ENCODE measurements at regions not wholly inside any gene's neighbourhood (a gene's known extent, or its start where the extent isn't known, plus 50 kb on each side); places are given as distances from the start of the nearest gene placed in this dataset.
A peak's percentile ranks its signal among the peaks of the same experiment; 100 is the strongest.

DNA sequence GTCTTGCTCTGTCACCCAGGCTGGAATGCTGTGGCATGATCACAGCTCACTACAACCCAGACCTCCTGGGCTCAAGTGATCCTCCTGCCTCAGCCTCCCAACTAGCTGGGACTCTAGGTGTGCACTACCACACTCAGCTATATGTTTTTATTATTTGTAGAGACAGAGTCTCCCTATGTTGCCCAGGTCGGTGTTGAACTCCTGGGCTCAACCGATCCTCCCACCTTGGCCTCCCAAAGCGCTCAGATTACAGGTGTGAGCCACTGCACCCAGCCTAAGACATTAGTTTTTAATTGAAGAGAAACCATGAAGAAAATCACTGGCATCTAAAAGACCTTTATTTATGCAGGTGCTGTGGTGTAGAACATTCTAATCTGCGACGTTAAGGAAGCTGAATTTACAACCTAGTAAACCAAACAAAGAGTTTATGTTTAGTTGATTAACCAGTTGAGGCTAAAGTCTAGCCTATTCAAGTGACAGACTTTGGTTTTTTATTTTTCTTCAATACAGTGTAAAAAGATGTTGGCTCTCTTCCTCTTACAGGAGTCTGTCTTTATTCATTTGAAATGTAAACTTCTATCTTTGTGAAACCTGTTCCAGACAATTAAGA is 52.5 kb upstream of the NBL1 start:
- no peaks in the 10 kb centered on the region for H3K36me3 Mint-ChIP-seq (ENCODE audit: low read depth)
- no peak for DNase-seq (ENCODE audit: low spot score)
- H3K27me3 Mint-ChIP-seq (ENCODE audit: low read depth) = peaks cover 16% of the 10 kb centered on the region
- peaks cover 8% of the 10 kb centered on the region for H3K4me1 Mint-ChIP-seq (ENCODE audit: low read depth)
- H3K9me3 Mint-ChIP-seq = no peaks in the 10 kb centered on the region
- H3K4me3 Mint-ChIP-seq = no peak overlapping the region
- no peak overlapping the region for H3K27ac Mint-ChIP-seq

DNA sequence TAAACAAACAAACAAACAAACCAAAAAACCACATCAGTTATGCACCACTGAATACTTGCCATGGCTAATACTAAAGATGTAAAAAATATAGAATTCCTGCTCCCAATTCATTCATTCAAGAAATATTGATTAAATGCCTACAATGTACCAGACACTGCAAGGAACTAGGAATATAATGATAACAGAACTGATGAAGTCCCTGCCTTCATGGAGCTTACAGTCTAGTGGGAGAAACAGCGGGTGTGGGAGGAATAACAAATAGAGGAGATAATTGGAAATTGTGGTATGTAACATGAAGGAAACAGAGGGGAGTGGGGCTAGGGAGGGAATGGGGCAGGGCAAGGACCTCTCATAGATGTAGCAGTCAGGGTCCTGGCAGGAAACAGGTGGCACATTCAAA is 58.6 kb upstream of the NBL1 start:
- no peaks in the 10 kb centered on the region for H3K36me3 Mint-ChIP-seq (ENCODE audit: low read depth)
- H3K27me3 Mint-ChIP-seq (ENCODE audit: low read depth) = peaks cover 3% of the 10 kb centered on the region
- no peaks in the 10 kb centered on the region for H3K9me3 Mint-ChIP-seq
- H3K27ac Mint-ChIP-seq = no peak overlapping the region
- H3K4me3 Mint-ChIP-seq = no peak overlapping the region
- DNase-seq (ENCODE audit: low spot score) = no peak
- H3K4me1 Mint-ChIP-seq (ENCODE audit: low read depth) = peaks cover 14% of the 10 kb centered on the region

DNA sequence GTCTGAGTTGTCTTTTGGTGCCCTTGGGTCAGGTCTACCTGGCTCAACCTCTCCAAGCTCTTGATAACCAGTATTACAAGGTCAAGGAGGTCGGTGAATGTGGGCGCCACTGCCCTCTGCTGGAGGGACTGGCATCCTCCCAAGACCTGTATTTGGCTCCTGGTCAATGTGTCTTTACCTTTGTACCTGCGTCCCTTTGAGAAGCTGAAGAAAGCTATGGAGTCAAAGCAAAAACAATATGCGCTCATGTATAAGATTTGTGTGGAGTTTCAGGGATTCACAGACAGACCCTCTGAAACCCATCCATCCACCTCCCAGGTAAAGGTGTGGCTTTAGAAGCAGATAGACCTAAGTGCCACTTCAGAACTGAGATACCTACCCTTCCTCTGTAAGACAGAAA is 61.8 kb upstream of the NBL1 start:
- Mint-ChIP-seq H3K27ac (no peak overlapping the region), H3K4me1 (ENCODE audit: low read depth) (peaks cover 14% of the 10 kb centered on the region), H3K9me3 (no peaks in the 10 kb centered on the region), H3K27me3 (ENCODE audit: low read depth) (peaks cover 7% of the 10 kb centered on the region), H3K4me3 (no peak overlapping the region), H3K36me3 (ENCODE audit: low read depth) (no peaks in the 10 kb centered on the region)
- peak; percentile 59 for DNase-seq (ENCODE audit: low spot score)

DNA sequence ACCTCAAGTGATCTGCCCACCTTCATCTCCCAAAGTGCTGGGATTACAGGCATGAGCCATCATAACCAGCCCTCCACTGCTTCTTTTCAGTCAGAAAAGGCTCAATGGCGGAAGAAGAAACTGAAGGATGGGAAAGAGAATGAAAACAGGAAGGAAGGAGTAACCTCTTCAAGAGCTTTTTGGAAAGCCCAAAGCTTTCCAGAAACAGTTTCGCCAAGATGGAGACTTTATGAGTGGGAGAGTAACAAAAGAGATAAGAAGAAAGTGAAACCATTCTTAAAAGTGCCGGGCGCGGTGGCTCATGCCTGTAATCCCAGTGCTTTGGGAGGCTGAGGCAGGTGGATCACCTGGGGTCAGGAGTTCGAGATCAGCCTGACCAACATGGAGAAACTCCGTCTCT is 62.7 kb upstream of the NBL1 start:
- H3K36me3 Mint-ChIP-seq (ENCODE audit: low read depth) = no peaks in the 10 kb centered on the region
- DNase-seq (ENCODE audit: low spot score) = no peak
- H3K4me3 Mint-ChIP-seq = no peak overlapping the region
- H3K27ac Mint-ChIP-seq = no peak overlapping the region
- H3K4me1 Mint-ChIP-seq (ENCODE audit: low read depth) = peaks cover 14% of the 10 kb centered on the region
- H3K9me3 Mint-ChIP-seq = no peaks in the 10 kb centered on the region
- peaks cover 11% of the 10 kb centered on the region for H3K27me3 Mint-ChIP-seq (ENCODE audit: low read depth)

DNA sequence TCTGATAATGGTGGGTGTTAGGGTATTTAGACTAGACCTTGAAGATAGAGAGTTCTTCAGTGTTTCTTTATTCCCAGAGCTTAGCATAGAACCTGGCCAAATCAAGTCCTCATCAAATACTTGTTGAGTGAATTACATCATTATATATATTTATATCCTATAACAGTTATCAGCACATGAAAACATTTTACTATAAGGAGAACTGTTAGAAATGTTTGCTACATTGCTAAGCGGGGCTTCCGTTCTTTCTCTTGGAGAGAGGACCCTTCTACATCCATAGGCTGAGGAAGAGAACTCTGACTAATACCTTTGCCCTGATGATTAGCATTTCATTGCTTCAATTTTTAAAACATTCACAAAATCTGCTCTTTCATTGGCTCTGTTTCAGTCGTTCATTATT is 66.5 kb upstream of the NBL1 start:
- no peak overlapping the region for H3K4me3 Mint-ChIP-seq

DNA sequence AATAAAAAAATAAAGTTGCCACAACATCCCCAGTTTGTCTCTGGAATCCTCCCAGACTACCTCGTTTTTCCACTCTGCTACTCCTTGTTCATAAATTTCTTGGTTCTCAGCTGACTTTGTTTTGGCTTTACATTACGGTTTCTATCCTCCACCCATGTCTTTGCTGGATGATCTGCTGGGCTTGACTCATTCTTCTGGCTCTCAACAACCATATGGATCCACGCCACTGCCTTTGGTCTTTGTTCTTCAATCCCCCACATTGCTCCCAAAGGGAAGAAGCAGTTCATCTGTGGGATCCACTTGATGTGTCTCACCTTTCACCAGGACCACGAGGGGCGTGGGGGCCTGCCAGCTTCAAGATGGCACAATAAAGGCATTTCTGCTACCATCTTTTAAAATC is 67.1 kb upstream of the NBL1 start:
- Mint-ChIP-seq H3K9me3 (no peaks in the 10 kb centered on the region), H3K36me3 (ENCODE audit: low read depth) (no peaks in the 10 kb centered on the region), H3K27me3 (ENCODE audit: low read depth) (peaks cover 28% of the 10 kb centered on the region), H3K27ac (no peak overlapping the region), H3K4me3 (no peak overlapping the region), H3K4me1 (ENCODE audit: low read depth) (peaks cover 7% of the 10 kb centered on the region)
- DNase-seq (ENCODE audit: low spot score) = no peak

More for the DNA sequence above, 66.5 kb upstream of the NBL1 start:
- H3K9me3 Mint-ChIP-seq = no peaks in the 10 kb centered on the region
- DNase-seq (ENCODE audit: low spot score) = no peak
- H3K27me3 Mint-ChIP-seq (ENCODE audit: low read depth) = peaks cover 25% of the 10 kb centered on the region
- peaks cover 12% of the 10 kb centered on the region for H3K4me1 Mint-ChIP-seq (ENCODE audit: low read depth)
- no peak overlapping the region for H3K27ac Mint-ChIP-seq
- H3K36me3 Mint-ChIP-seq (ENCODE audit: low read depth) = no peaks in the 10 kb centered on the region

DNA sequence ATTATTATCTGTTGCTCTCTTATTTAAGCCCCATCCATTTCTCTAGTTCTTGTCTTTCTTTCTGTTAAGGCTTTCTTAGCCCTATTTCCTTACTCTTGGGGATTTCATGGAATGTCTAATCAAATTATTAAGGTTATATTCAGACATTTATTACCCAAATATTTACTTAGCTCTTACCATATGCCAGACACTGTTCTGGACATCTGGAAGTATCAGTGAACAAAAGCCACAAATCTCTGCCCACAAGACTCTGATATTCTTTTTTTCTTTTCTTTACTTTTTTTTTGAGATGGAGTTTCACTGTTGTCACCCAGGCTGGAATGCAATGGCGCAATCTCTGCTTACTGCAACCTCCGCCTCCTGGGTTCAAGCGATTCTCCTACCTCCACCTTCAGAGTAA is 74.3 kb upstream of the NBL1 start:
- Mint-ChIP-seq H3K36me3 (ENCODE audit: low read depth) (no peaks in the 10 kb centered on the region), H3K27me3 (ENCODE audit: low read depth) (peaks cover 27% of the 10 kb centered on the region), H3K4me1 (ENCODE audit: low read depth) (no peaks in the 10 kb centered on the region), H3K4me3 (no peak overlapping the region), H3K27ac (no peak overlapping the region), H3K9me3 (no peaks in the 10 kb centered on the region)
- no peak for DNase-seq (ENCODE audit: low spot score)

DNA sequence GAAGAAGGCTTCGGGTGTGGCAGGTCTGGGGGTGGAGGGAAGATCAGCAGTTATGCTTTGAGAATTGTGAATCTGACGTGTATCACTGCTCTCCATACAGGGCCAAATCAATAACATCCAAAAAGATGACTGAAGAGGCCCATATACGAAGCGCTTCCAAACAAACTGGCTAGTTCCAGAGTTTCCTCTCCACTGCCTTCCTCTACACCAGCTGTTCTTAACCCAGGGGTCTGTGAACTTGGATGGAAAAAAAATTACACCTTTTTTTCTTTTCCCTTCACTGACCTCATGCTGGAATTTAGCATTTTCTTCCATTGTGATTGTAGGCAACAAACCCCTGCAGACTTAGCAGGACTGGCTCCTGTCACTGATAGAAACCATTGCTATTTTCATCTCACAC is 77.1 kb upstream of the NBL1 start:
- H3K36me3 Mint-ChIP-seq (ENCODE audit: low read depth) = no peaks in the 10 kb centered on the region
- no peak overlapping the region for H3K4me3 Mint-ChIP-seq
- H3K27me3 Mint-ChIP-seq (ENCODE audit: low read depth) = peaks cover 18% of the 10 kb centered on the region
- no peak for DNase-seq (ENCODE audit: low spot score)
- H3K9me3 Mint-ChIP-seq = no peaks in the 10 kb centered on the region
- H3K4me1 Mint-ChIP-seq (ENCODE audit: low read depth) = no peaks in the 10 kb centered on the region
- H3K27ac Mint-ChIP-seq = no peak overlapping the region

DNA sequence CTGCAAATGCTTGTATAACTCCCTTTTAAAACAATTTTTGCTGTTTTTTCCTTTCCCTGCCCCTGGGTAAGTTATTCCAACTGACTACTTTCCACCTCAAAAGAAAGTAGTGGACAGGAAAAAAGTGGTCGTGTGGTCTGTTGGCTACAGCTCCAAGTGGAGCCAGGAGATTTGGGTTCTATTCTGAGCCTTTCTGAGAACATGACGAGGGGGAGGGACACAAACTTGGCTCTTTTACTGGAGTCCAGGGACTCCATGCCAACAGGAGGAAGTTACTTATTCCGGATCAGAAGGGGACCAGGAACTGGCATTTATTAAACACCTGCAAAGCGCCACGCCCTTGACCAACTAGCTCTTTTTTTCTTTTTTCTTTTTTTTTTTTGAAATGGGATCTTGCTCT is 79.0 kb upstream of the CAPZB start:
- Mint-ChIP-seq H3K4me3 (no peak overlapping the region), H3K4me1 (ENCODE audit: low read depth) (no peaks in the 10 kb centered on the region), H3K27me3 (ENCODE audit: low read depth) (peaks cover 6% of the 10 kb centered on the region), H3K9me3 (no peaks in the 10 kb centered on the region), H3K36me3 (ENCODE audit: low read depth) (no peaks in the 10 kb centered on the region), H3K27ac (no peak overlapping the region)
- no peak for DNase-seq (ENCODE audit: low spot score)

DNA sequence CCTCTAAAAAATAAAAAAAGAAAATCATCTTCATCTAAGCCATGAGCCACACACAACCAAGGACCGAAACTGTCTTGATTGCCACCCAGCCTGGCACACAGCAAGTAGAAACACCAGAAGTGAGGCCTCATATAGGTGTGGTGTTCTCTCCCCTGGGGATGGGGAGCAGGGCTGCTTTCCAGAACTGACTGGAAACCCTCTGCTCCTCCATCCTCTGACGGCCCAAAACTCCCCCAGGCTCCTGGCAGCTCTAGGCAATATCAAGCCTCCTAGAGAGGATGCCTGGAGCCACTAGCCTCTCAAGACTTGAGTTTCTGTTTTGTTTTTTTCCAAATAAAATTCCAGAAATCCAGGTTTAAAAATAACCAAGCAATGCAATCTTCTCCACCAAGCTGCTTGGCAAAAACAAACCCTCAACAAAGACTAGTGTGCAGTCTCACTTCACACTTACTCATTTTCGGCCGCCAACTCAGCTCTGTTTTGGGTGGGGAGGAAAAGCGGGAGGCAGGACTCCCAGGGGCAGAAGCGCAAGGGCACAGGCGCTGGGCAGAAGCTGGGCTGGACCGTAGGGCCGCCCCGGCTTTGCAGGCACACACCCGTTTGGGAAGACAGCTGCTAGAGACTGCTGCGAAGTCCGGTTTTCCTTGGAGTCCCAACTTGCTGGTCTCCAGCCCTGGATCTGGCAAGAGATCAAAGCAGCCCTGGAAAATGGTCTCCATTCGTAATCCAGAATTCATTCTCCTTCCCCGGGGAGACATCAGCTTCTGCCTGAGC is 78.2 kb upstream of the CAPZB start:
- Mint-ChIP-seq H3K4me1 (ENCODE audit: low read depth) (peaks cover 4% of the 10 kb centered on the region), H3K36me3 (ENCODE audit: low read depth) (no peaks in the 10 kb centered on the region), H3K27ac (no peak overlapping the region), H3K4me3 (no peak overlapping the region), H3K27me3 (ENCODE audit: low read depth) (peaks cover 9% of the 10 kb centered on the region), H3K9me3 (no peaks in the 10 kb centered on the region)
- DNase-seq (ENCODE audit: low spot score) = no peak

DNA sequence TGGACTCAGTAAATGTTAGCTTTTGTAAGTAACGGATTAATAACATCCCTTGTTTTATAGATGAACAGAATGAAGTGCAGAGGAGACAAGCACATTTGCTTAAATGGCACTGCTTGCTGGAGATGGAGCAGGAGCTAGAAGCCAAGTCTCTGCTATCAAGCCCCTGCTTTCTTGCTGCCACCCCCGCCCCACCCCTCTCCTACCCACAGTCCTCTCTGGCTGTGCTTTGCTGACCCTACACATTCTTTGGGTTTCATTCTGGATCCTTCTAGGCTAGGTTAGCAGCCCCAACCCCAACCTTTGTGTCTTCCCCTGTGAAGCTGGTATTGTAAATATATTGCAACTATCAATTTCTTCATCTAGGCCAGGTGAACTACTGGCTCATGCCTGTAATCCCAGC is 77.5 kb upstream of the CAPZB start:
- DNase-seq (ENCODE audit: low spot score) = no peak
- peaks cover 14% of the 10 kb centered on the region for H3K27me3 Mint-ChIP-seq (ENCODE audit: low read depth)
- H3K36me3 Mint-ChIP-seq (ENCODE audit: low read depth) = no peaks in the 10 kb centered on the region
- no peaks in the 10 kb centered on the region for H3K9me3 Mint-ChIP-seq
- H3K4me3 Mint-ChIP-seq = no peak overlapping the region
- no peak overlapping the region for H3K27ac Mint-ChIP-seq
- peaks cover 6% of the 10 kb centered on the region for H3K4me1 Mint-ChIP-seq (ENCODE audit: low read depth)

DNA sequence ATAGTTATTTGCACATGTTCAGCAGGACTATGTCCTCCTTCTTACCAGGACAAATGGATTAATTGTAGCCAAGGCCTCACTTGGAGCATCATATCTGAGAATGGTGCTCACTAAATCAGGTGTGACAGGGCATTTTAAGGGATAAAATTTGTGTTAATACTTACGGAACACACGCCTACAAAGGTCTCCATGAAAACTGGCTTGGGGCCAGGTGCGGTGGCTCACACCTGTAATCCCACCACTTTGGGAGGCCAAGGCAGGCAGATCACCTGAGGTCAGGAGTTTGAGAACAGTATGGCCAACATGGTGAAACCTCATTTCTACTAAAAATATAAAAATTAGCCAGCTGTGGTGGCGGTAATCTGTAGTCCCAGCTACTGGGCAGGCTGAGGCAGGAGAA is 75.1 kb upstream of the CAPZB start:
- H3K9me3 Mint-ChIP-seq = no peaks in the 10 kb centered on the region
- H3K4me1 Mint-ChIP-seq (ENCODE audit: low read depth) = peaks cover 8% of the 10 kb centered on the region
- H3K4me3 Mint-ChIP-seq = no peak overlapping the region
- DNase-seq (ENCODE audit: low spot score) = no peak
- H3K27me3 Mint-ChIP-seq (ENCODE audit: low read depth) = peaks cover 21% of the 10 kb centered on the region
- no peak overlapping the region for H3K27ac Mint-ChIP-seq
- no peaks in the 10 kb centered on the region for H3K36me3 Mint-ChIP-seq (ENCODE audit: low read depth)

DNA sequence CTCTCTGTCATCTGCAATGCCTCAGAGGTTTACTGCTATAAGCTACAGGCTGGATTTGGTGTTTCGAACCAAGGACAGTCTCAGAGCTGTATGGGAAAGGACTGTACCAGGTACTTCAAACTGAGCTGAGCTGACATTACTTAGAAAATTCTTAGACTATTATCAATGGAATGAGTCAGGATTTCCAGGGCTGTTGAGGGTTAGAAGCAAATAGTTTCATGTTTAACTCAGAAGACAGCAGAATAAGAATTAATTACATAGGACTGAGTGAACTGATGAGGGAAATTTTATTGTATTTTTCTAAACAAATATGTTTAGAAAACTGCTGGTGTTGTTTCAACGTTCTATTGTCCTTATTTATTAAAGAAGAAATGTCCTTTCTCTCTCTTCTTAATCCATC is 74.3 kb upstream of the CAPZB start:
- peaks cover 27% of the 10 kb centered on the region for H3K27me3 Mint-ChIP-seq (ENCODE audit: low read depth)
- H3K4me3 Mint-ChIP-seq = no peak overlapping the region
- H3K36me3 Mint-ChIP-seq (ENCODE audit: low read depth) = no peaks in the 10 kb centered on the region
- DNase-seq (ENCODE audit: low spot score) = no peak
- no peak overlapping the region for H3K27ac Mint-ChIP-seq
- no peaks in the 10 kb centered on the region for H3K9me3 Mint-ChIP-seq
- H3K4me1 Mint-ChIP-seq (ENCODE audit: low read depth) = peaks cover 8% of the 10 kb centered on the region

DNA sequence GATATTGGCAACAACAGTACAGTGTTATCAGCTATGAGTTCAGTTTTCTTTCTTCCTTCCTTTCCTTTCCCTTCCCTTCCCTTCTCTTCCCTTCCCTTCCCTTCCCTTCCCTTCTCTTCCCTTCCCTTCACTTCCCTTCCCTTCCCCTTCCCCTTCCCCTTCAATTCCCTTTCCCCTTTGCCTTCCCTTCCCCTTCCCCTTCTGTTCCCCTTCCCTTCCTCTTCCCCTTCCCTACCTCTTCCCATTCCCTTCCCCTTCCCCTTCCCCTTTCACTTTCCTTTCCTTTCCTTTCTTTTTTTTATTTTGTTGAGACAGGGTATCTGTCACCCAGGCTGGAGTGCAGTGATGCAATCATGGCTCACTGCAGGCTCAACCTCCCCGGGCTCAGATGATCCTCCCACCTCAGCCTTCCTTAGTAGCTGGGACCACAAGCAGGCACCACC is 72.3 kb upstream of the CAPZB start:
- Mint-ChIP-seq H3K4me3 (no peak overlapping the region), H3K27ac (no peak overlapping the region), H3K36me3 (ENCODE audit: low read depth) (no peaks in the 10 kb centered on the region), H3K27me3 (ENCODE audit: low read depth) (peaks cover 32% of the 10 kb centered on the region), H3K9me3 (no peaks in the 10 kb centered on the region), H3K4me1 (ENCODE audit: low read depth) (peaks cover 9% of the 10 kb centered on the region)
- DNase-seq (ENCODE audit: low spot score) = no peak

DNA sequence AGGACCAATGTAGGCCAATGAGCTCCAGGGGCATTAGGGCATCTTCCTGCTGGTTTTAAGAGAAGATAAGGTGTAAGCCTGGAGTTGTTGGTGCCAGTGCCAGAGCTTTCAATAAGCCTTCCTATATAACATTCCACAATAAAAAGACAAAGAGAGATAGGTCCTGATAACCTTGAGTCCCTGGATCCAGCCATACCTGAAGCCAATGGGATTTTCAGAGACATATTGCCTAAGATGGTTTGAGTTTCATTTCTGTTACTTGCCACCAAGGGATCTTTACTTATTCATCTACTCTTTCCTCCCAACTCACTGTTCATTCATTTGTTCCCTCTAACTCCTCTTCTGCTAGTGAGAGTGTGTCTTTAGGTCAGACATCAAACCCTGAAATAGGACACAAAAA is 68.8 kb upstream of the CAPZB start:
- no peak for DNase-seq (ENCODE audit: low spot score)
- H3K4me3 Mint-ChIP-seq = no peak overlapping the region
- no peak overlapping the region for H3K27ac Mint-ChIP-seq
- H3K36me3 Mint-ChIP-seq (ENCODE audit: low read depth) = no peaks in the 10 kb centered on the region
- peaks cover 12% of the 10 kb centered on the region for H3K9me3 Mint-ChIP-seq
- H3K27me3 Mint-ChIP-seq (ENCODE audit: low read depth) = peaks cover 41% of the 10 kb centered on the region
- H3K4me1 Mint-ChIP-seq (ENCODE audit: low read depth) = peaks cover 10% of the 10 kb centered on the region

Data from T-helper 2 cell treated with Interferon-gamma antibody and Interleukin-4, amounts not matched to agents 5 μg/mL and 100 μg/mL, for 36 hours (primary cell).